ENCODE measurements at regions not wholly inside any gene's neighbourhood (a gene's known extent, or its start where the extent isn't known, plus 50 kb on each side); places are given as distances from the start of the nearest gene placed in this dataset.
A peak's percentile ranks its signal among the peaks of the same experiment; 100 is the strongest.
"Not testable (repeated sequence)": the region's sequence is repeated elsewhere in the genome, so short reads cannot be mapped to it uniquely, and the experiment has no call there.

- intact Hi-C loops (cut with DNase I) = loop anchor here (5.0 kb wide), 1 partner anchor 443 kb away; the partner anchor contains the start of gene KLF12
- peak; percentile 32 to 86 (median 68) for DNase-seq
Observed at GRCh38 chr13:74575729-74576125, 441.5 kb upstream of the KLF12 start.

- peak in 3 of 42 donors; percentile 4 to 28 (median 7) for DNase-seq
- intact Hi-C loops (cut with DNase I) = loop anchor here (5.0 kb wide), 1 partner anchor 443 kb away; the partner anchor contains the start of gene KLF12
Observed at GRCh38 chr13:74574964-74575728, 440.9 kb upstream of the KLF12 start.

- DNase-seq = peak in 16 of 42 donors; percentile 3 to 58 (median 26)
- intact Hi-C loops (cut with DNase I) = no loop called here
Observed at GRCh38 chr13:74573654-74574053, 439.4 kb upstream of the KLF12 start.

- intact Hi-C loops (cut with DNase I) = no loop called here
- no peak for DNase-seq
Observed at GRCh38 chr13:74571811-74572210, 437.6 kb upstream of the KLF12 start.

GRCh38 chr13:74570834-74571233 is 436.6 kb upstream of the KLF12 start:
- no peak for DNase-seq
- intact Hi-C loops (cut with DNase I) = no loop called here

- intact Hi-C loops (cut with DNase I) = no loop called here
- DNase-seq = no peak
Observed at GRCh38 chr13:74570046-74570445, 435.8 kb upstream of the KLF12 start.

GRCh38 chr13:74569251-74569650 is 435.0 kb upstream of the KLF12 start:
- no peak for DNase-seq
- intact Hi-C loops (cut with DNase I) = no loop called here

GRCh38 chr13:74567485-74567884 is 433.3 kb upstream of the KLF12 start:
- no peak for DNase-seq
- intact Hi-C loops (cut with DNase I) = no loop called here

GRCh38 chr13:74562381-74562780 is 428.2 kb upstream of the KLF12 start:
- DNase-seq = no peak

GRCh38 chr13:74561155-74561554 is 427.0 kb upstream of the KLF12 start:
- intact Hi-C loops (cut with DNase I) = no loop called here
- no peak for DNase-seq

More at GRCh38 chr13:74562381-74562780, 428.2 kb upstream of the KLF12 start:
- intact Hi-C loops (cut with DNase I) = no loop called here

GRCh38 chr13:74560325-74560724 is 426.1 kb upstream of the KLF12 start:
- DNase-seq = no peak
- intact Hi-C loops (cut with DNase I) = no loop called here

- DNase-seq = no peak
- intact Hi-C loops (cut with DNase I) = no loop called here
Observed at GRCh38 chr13:74557870-74558269, 423.7 kb upstream of the KLF12 start.

- intact Hi-C loops (cut with DNase I) = no loop called here
Observed at GRCh38 chr13:74555651-74556420, 421.6 kb upstream of the KLF12 start.

GRCh38 chr13:74555276-74555625 is 421.0 kb upstream of the KLF12 start:
- intact Hi-C loops (cut with DNase I) = no loop called here
- DNase-seq = no peak

More at GRCh38 chr13:74555651-74556420, 421.6 kb upstream of the KLF12 start:
- no peak for DNase-seq

- DNase-seq = no peak
- intact Hi-C loops (cut with DNase I) = no loop called here
Observed at GRCh38 chr13:74554569-74555275, 420.5 kb upstream of the KLF12 start.

- intact Hi-C loops (cut with DNase I) = no loop called here
Observed at GRCh38 chr13:74550039-74550438, 415.8 kb upstream of the KLF12 start.

GRCh38 chr13:74536649-74537048 is 402.4 kb upstream of the KLF12 start:
- DNase-seq; intact Hi-C loops (cut with DNase I): not testable (repeated sequence)

More at GRCh38 chr13:74550039-74550438, 415.8 kb upstream of the KLF12 start:
- DNase-seq = no peak

GRCh38 chr13:74533226-74533625 is 399.0 kb upstream of the KLF12 start:
- intact Hi-C loops (cut with DNase I) = no loop called here
- no peak for DNase-seq

GRCh38 chr13:74530011-74530410 is 395.8 kb upstream of the KLF12 start:
- no peak for DNase-seq
- intact Hi-C loops (cut with DNase I) = no loop called here
